DND-41 (cell line): ENCODE measurements at regions not wholly inside any gene's neighbourhood (a gene's known extent, or its start where the extent isn't known, plus 50 kb on each side); places are given as distances from the start of the nearest gene placed in this dataset.

ENCODE experiments used
- CTCF ChIP-seq: IDR thresholded peaks from 2 replicates; pipeline ENCODE4 v1.5.1; 2012; ENCODE audit warnings: borderline replicate concordance, low read length, moderate library complexity, mild to moderate bottlenecking; ENCODE audit not compliant: poor library complexity, severe bottlenecking; ENCODE audit errors: extremely low read depth
- EZH2 ChIP-seq: IDR thresholded peaks from 3 replicates; pipeline ENCODE4 v1.6.1; 2012; ENCODE audit warnings: borderline replicate concordance, low read depth, mild to moderate bottlenecking, moderate library complexity, low read length, inconsistent platforms; ENCODE audit not compliant: severe bottlenecking

DNA sequence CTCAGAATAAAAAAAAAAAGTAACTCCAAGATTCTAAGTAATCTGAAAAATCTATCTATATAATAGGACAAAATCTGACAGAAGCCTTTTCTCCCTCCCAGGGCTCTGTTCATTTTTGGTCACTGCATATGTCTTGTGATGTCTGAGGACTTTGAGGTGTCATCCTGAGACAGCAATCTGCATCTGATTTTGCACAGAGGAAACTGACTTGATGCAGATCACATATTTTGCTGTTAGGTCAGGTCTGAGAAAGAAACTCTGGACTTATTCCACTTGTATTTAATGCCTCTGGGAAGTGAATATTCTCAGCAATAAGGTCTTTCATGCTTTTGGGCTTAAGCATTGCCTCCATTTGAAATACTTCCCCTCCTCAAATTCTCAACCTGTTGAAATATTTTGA, 295.2 kb upstream of the THBS1 start:
- no peak for TF ChIP-seq CTCF
- TF ChIP-seq EZH2 = no peak
